Gastrocnemius medialis (tissue), 4 donors: ENCODE measurements at regions not wholly inside any gene's neighbourhood (a gene's known extent, or its start where the extent isn't known, plus 50 kb on each side); places are given as distances from the start of the nearest gene placed in this dataset.

Experiments used
- ATAC-seq, 2 donors: fragments of 150-250 bp; one replicate each; pipeline ENCODE4 v1.9.1; 2016
- DNase-seq, 2 donors: peaks; one replicate each; pipeline ENCODE4 v3.0.0-alpha.2; 2019
- H3K27ac ChIP-seq, 4 donors: fragments of 200-600 bp; sonication (generic); 1 replicate in 1 of 4; 2 replicates in 3 of 4; pipeline ENCODE4 v1.5.1; 2016 to 2018; ENCODE audit warnings: mild to moderate bottlenecking in 2 of 4, moderate library complexity in 1 of 4
- H3K27me3 ChIP-seq, 3 donors: fragments of 200-600 bp; sonication (generic) in 2 of 3; 1 replicate in 1 of 3; 2 replicates in 2 of 3; pipeline versions ENCODE4 v1.5.1 to v1.6.0; 2016 to 2019; ENCODE audit warnings: mild to moderate bottlenecking in 1 of 3, moderate library complexity in 1 of 3
- H3K36me3 ChIP-seq, 2 donors: fragments of 200-600 bp; sonication (generic) in 1 of 2; one replicate each; pipeline ENCODE4 v1.5.1; 2017 to 2018
- H3K4me1 ChIP-seq, 2 donors: fragments of 200-600 bp; sonication (generic) in 1 of 2; one replicate each; pipeline ENCODE4 v1.5.1; 2016 to 2017; ENCODE audit warnings: mild to moderate bottlenecking in 2 of 2
- H3K4me3 ChIP-seq, 4 donors: fragments of 200-600 bp; sonication (generic) in 3 of 4; 1 replicate in 1 of 4; 2 replicates in 3 of 4; pipeline ENCODE4 v1.5.1; 2016 to 2019; ENCODE audit warnings: mild to moderate bottlenecking in 2 of 4
- H3K9me3 ChIP-seq, 3 donors: fragments of 200-600 bp; sonication (generic) in 2 of 3; 1 replicate in 1 of 3; 2 replicates in 2 of 3; pipeline ENCODE4 v1.5.1; 2016 to 2019
- CTCF ChIP-seq, 5 experiments: fragments of 450-650 bp in 3 of 5; fragments of 200-600 bp in 2 of 5; sonication (generic) in 2 of 5; IDR thresholded peaks in 4 of 5; conservative IDR thresholded peaks in 1 of 5; 1 replicate in 4 of 5; 2 replicates in 1 of 5; pipeline ENCODE4 v1.5.1; 2016 to 2019; ENCODE audit warnings: antibody characterized with exemption in 5 of 5, mild to moderate bottlenecking in 3 of 5, moderate library complexity in 3 of 5
- POLR2A ChIP-seq, 2 donors: fragments of 450-650 bp; IDR thresholded peaks; one replicate each; pipeline ENCODE4 v1.6.1; 2017; ENCODE audit warnings: antibody characterized with exemption in 2 of 2, mild to moderate bottlenecking in 2 of 2, moderate library complexity in 2 of 2
- in situ Hi-C, 4 donors: fragments of 200-750 bp; cut with MboI; loops; one replicate each; pipeline versions ENCODE4 v1.15.0 to v1.8.0; 2017; ENCODE audit warnings: low sequenced_read_pairs in 4 of 4
- intact Hi-C: fragments of 100-400 bp; cut with DNase I; formaldehyde crosslinking; loops from one replicate; pipeline ENCODE4 v1.15.1; 2023; ENCODE audit warnings: low total_unique reads

GRCh38 chr10:123516291-123516690, 149.9 kb upstream of the GPR26 start:
- Histone ChIP-seq H3K36me3 (no peaks in the 10 kb centered on the region), H3K4me3 (no peak overlapping the region), H3K9me3 (no peaks in the 10 kb centered on the region), H3K4me1 (no peaks in the 10 kb centered on the region), H3K27me3 (no peaks in the 10 kb centered on the region), H3K27ac (no peak overlapping the region)
- TF ChIP-seq POLR2A (IDR thresholded peaks at IDR 0.05) (no peak), CTCF (IDR thresholded peaks at IDR 0.05 in 4 of 5, conservative IDR thresholded peaks at IDR 0.05 in 1 of 5) (no peak)
- in situ Hi-C loops: no loop called here
- intact Hi-C loops: no loop called here
- ATAC-seq (no peak), DNase-seq (no peak)

GRCh38 chr10:123517426-123517825, 148.7 kb upstream of the GPR26 start:
- H3K27me3 ChIP-seq: no peaks in the 10 kb centered on the region
- ATAC-seq: no peak
- no peaks in the 10 kb centered on the region for H3K9me3 ChIP-seq
- intact Hi-C loops (no loop called here), in situ Hi-C loops (no loop called here)
- H3K27ac ChIP-seq: no peak overlapping the region
- no peaks in the 10 kb centered on the region for H3K4me1 ChIP-seq
- no peaks in the 10 kb centered on the region for H3K36me3 ChIP-seq
- H3K4me3 ChIP-seq: no peak overlapping the region
- no peak for TF ChIP-seq POLR2A (IDR thresholded peaks at IDR 0.05)
- no peak for TF ChIP-seq CTCF (IDR thresholded peaks at IDR 0.05 in 4 of 5, conservative IDR thresholded peaks at IDR 0.05 in 1 of 5)
- DNase-seq: no peak

DNA sequence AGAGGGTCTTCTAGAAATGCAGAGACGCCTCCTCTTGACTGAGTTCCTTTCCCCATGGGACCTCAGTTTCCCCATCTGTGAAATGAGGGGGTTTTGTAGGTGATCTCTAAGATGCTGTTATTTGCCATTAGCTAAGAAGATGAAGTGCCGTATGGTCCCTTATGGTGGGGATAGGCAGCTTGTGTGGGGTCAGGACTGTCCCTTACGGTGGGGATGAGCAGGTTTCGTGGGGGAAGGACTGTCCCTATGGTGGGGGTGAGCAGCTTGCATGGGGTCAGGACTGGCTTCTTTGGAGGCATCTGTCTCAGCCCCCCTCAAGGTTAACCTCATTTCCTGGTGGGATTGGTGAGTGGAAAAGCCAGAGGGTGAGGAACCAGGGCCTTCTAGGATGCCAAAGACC, 148.3 kb upstream of the GPR26 start:
- Histone ChIP-seq H3K9me3 (no peaks in the 10 kb centered on the region), H3K27ac (no peak overlapping the region), H3K4me3 (no peak overlapping the region), H3K27me3 (no peaks in the 10 kb centered on the region), H3K36me3 (no peaks in the 10 kb centered on the region), H3K4me1 (no peaks in the 10 kb centered on the region)
- intact Hi-C loops: no loop called here
- ATAC-seq: no peak
- no peak for TF ChIP-seq POLR2A (IDR thresholded peaks at IDR 0.05)
- no peak for TF ChIP-seq CTCF (IDR thresholded peaks at IDR 0.05 in 4 of 5, conservative IDR thresholded peaks at IDR 0.05 in 1 of 5)
- in situ Hi-C loops: no loop called here
- no peak for DNase-seq

DNA sequence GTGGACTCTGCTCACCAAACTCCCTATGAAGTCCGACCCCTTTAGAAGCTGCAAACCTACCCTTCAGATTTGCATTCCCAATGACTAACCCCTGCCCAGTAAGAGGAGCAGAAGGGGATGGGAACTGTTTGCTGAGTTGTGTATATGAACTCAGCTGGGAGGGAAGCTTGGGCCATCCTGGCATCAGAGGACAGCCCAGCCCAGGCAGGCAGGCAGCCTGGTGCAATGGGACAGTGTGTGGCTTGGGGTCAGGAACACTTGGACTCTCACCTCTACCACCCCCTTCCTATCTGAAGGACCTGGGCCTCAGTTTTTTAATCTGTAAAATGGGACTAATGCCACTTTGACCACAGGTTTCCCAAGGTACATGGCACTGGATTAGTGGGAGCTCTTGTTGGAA, 147.4 kb upstream of the GPR26 start:
- ATAC-seq: no peak
- no peak for DNase-seq

More for the DNA sequence above, 147.4 kb upstream of the GPR26 start:
- no peaks in the 10 kb centered on the region for H3K9me3 ChIP-seq
- TF ChIP-seq POLR2A (IDR thresholded peaks at IDR 0.05) (no peak), CTCF (IDR thresholded peaks at IDR 0.05 in 4 of 5, conservative IDR thresholded peaks at IDR 0.05 in 1 of 5) (no peak)
- in situ Hi-C loops: no loop called here
- no peaks in the 10 kb centered on the region for H3K27me3 ChIP-seq
- no peaks in the 10 kb centered on the region for H3K4me1 ChIP-seq
- no peaks in the 10 kb centered on the region for H3K36me3 ChIP-seq
- intact Hi-C loops: no loop called here
- H3K4me3 ChIP-seq: no peak overlapping the region
- H3K27ac ChIP-seq: no peak overlapping the region
